Rectal smooth muscle tissue (tissue), 1 donor: ENCODE measurements at regions not wholly inside any gene's neighbourhood (a gene's known extent, or its start where the extent isn't known, plus 50 kb on each side); places are given as distances from the start of the nearest gene placed in this dataset.
"Not testable (repeated sequence)": the region's sequence is repeated elsewhere in the genome, so short reads cannot be mapped to it uniquely, and the experiment has no call there.

ENCODE experiments used
- H3K27ac ChIP-seq: one replicate; pipeline ENCODE4 v1.7.0; 2013; ENCODE audit warnings: low read depth, low read length, inconsistent platforms
- H3K27me3 ChIP-seq: one replicate; pipeline ENCODE4 v1.7.0; 2013; ENCODE audit warnings: low read length; ENCODE audit not compliant: control insufficient read depth, insufficient read depth
- H3K36me3 ChIP-seq: one replicate; pipeline ENCODE4 v1.7.0; 2013; ENCODE audit warnings: low read length; ENCODE audit not compliant: control insufficient read depth, insufficient read depth
- H3K4me1 ChIP-seq: one replicate; pipeline ENCODE4 v1.7.0; 2013; ENCODE audit warnings: low read length; ENCODE audit not compliant: control insufficient read depth, insufficient read depth
- H3K4me3 ChIP-seq: one replicate; pipeline ENCODE4 v1.7.0; 2013; ENCODE audit warnings: low read length
- H3K9ac ChIP-seq: one replicate; pipeline ENCODE4 v1.7.0; 2013; ENCODE audit warnings: low read length

GRCh38 chr6:104676679-104677078, 183.0 kb downstream of the HACE1 start:
- H3K27me3 ChIP-seq, H3K27ac ChIP-seq, H3K4me3 ChIP-seq, H3K9ac ChIP-seq, H3K36me3 ChIP-seq, H3K4me1 ChIP-seq: not testable (repeated sequence)

GRCh38 chr6:104675161-104675560, 184.6 kb downstream of the HACE1 start:
- H3K4me3 ChIP-seq, H3K36me3 ChIP-seq, H3K9ac ChIP-seq, H3K27me3 ChIP-seq, H3K4me1 ChIP-seq, H3K27ac ChIP-seq: not testable (repeated sequence)

- H3K4me3 ChIP-seq = not testable (repeated sequence)
These were observed 186.6 kb downstream of the HACE1 start for GRCh38 chr6:104673078-104673477.

GRCh38 chr6:104671591-104671891, 188.2 kb downstream of the HACE1 start:
- H3K4me1 ChIP-seq, H3K27me3 ChIP-seq, H3K27ac ChIP-seq, H3K36me3 ChIP-seq, H3K9ac ChIP-seq, H3K4me3 ChIP-seq: not testable (repeated sequence)

More at GRCh38 chr6:104673078-104673477, 186.6 kb downstream of the HACE1 start:
- H3K4me1 ChIP-seq, H3K9ac ChIP-seq, H3K27ac ChIP-seq, H3K36me3 ChIP-seq, H3K27me3 ChIP-seq: not testable (repeated sequence)

- not testable (repeated sequence) for H3K36me3 ChIP-seq, H3K4me1 ChIP-seq, H3K9ac ChIP-seq, H3K4me3 ChIP-seq, H3K27ac ChIP-seq, H3K27me3 ChIP-seq
These were observed 188.7 kb downstream of the HACE1 start for GRCh38 chr6:104670834-104671590.

GRCh38 chr6:104669483-104669882, 190.2 kb downstream of the HACE1 start:
- no peaks in the 10 kb centered on the region for H3K36me3 ChIP-seq
- no peak overlapping the region for H3K4me3 ChIP-seq
- no peaks in the 10 kb centered on the region for H3K4me1 ChIP-seq

GRCh38 chr6:104656235-104656634, 203.5 kb downstream of the HACE1 start:
- Histone ChIP-seq H3K27ac (no peak overlapping the region), H3K27me3 (no peaks in the 10 kb centered on the region), H3K4me1 (no peaks in the 10 kb centered on the region), H3K4me3 (no peak overlapping the region), H3K9ac (no peak overlapping the region), H3K36me3 (no peaks in the 10 kb centered on the region)

More at GRCh38 chr6:104669483-104669882, 190.2 kb downstream of the HACE1 start:
- Histone ChIP-seq H3K27me3 (no peaks in the 10 kb centered on the region), H3K27ac (no peak overlapping the region), H3K9ac (no peak overlapping the region)

- Histone ChIP-seq H3K9ac (no peak overlapping the region), H3K4me3 (no peak overlapping the region), H3K27ac (no peak overlapping the region), H3K27me3 (no peaks in the 10 kb centered on the region), H3K4me1 (no peaks in the 10 kb centered on the region), H3K36me3 (no peaks in the 10 kb centered on the region)
These were observed 205.9 kb downstream of the HACE1 start for GRCh38 chr6:104653781-104654180.

- H3K4me1 ChIP-seq = no peaks in the 10 kb centered on the region
- no peaks in the 10 kb centered on the region for H3K27me3 ChIP-seq
- no peak overlapping the region for H3K4me3 ChIP-seq
- H3K27ac ChIP-seq = no peak overlapping the region
- H3K36me3 ChIP-seq = no peaks in the 10 kb centered on the region
- H3K9ac ChIP-seq = no peak overlapping the region
These were observed 211.4 kb downstream of the HACE1 start for GRCh38 chr6:104648347-104648746.

- no peak overlapping the region for H3K4me3 ChIP-seq
- no peaks in the 10 kb centered on the region for H3K36me3 ChIP-seq
- no peak overlapping the region for H3K9ac ChIP-seq
- H3K27me3 ChIP-seq = no peaks in the 10 kb centered on the region
- H3K27ac ChIP-seq = no peak overlapping the region
- H3K4me1 ChIP-seq = no peaks in the 10 kb centered on the region
These were observed 214.9 kb downstream of the HACE1 start for GRCh38 chr6:104644848-104645247.

GRCh38 chr6:104642871-104643270, 216.8 kb downstream of the HACE1 start:
- Histone ChIP-seq H3K27me3 (no peaks in the 10 kb centered on the region), H3K4me3 (no peak overlapping the region), H3K27ac (no peak overlapping the region), H3K4me1 (no peaks in the 10 kb centered on the region), H3K9ac (no peak overlapping the region), H3K36me3 (no peaks in the 10 kb centered on the region)

GRCh38 chr6:104640761-104641160, 219.0 kb downstream of the HACE1 start:
- Histone ChIP-seq H3K27me3 (no peaks in the 10 kb centered on the region), H3K27ac (no peak overlapping the region), H3K4me3 (no peak overlapping the region), H3K9ac (no peak overlapping the region), H3K4me1 (no peaks in the 10 kb centered on the region), H3K36me3 (no peaks in the 10 kb centered on the region)

GRCh38 chr6:104640150-104640700, 219.5 kb downstream of the HACE1 start:
- Histone ChIP-seq H3K4me1 (no peaks in the 10 kb centered on the region), H3K4me3 (no peak overlapping the region), H3K27me3 (no peaks in the 10 kb centered on the region), H3K36me3 (no peaks in the 10 kb centered on the region), H3K9ac (no peak overlapping the region), H3K27ac (no peak overlapping the region)
